Activated T-helper 9 cell treated with anti-CD3 and anti-CD28 coated beads, Interleukin-2, amount 50 U/mL, for 16 hours (primary cell): ENCODE measurements at regions not wholly inside any gene's neighbourhood (a gene's known extent, or its start where the extent isn't known, plus 50 kb on each side); places are given as distances from the start of the nearest gene placed in this dataset.
"Not testable (repeated sequence)": the region's sequence is repeated elsewhere in the genome, so short reads cannot be mapped to it uniquely, and the experiment has no call there.

Source experiments
- DNase-seq: peaks from one replicate; pipeline ENCODE4 v3.0.0-alpha.2; 2020; ENCODE audit warnings: low read depth

GRCh38 chr13:73167028-73167820 is 108.4 kb downstream of the KLF5 start:
- DNase-seq, result no peak

- DNase-seq, result no peak
Measured at GRCh38 chr13:73166204-73166603, 107.4 kb downstream of the KLF5 start.

- no peak for DNase-seq
Measured at GRCh38 chr13:73162912-73163911, 104.4 kb downstream of the KLF5 start.

- DNase-seq, result not testable (repeated sequence)
Measured at GRCh38 chr13:73160371-73161031, 101.7 kb downstream of the KLF5 start.

GRCh38 chr13:73158851-73159250 is 100.0 kb downstream of the KLF5 start:
- DNase-seq, result no peak

- DNase-seq, result no peak
Measured at GRCh38 chr13:73157031-73157430, 98.2 kb downstream of the KLF5 start.

GRCh38 chr13:73146707-73147106 is 87.9 kb downstream of the KLF5 start:
- no peak for DNase-seq

- no peak for DNase-seq
Measured at GRCh38 chr13:73142071-73142470, 83.3 kb downstream of the KLF5 start.

- no peak for DNase-seq
Measured at GRCh38 chr13:73141292-73141771, 82.5 kb downstream of the KLF5 start.

GRCh38 chr13:73140801-73141200 is 82.0 kb downstream of the KLF5 start:
- no peak for DNase-seq

- DNase-seq, result no peak
Measured at GRCh38 chr13:73138638-73139491, 80.1 kb downstream of the KLF5 start.

- no peak for DNase-seq
Measured at GRCh38 chr13:73138276-73138637, 79.5 kb downstream of the KLF5 start.

- DNase-seq, result no peak
Measured at GRCh38 chr13:73136776-73137175, 78.0 kb downstream of the KLF5 start.

- no peak for DNase-seq
Measured at GRCh38 chr13:73133531-73133930, 74.7 kb downstream of the KLF5 start.

- DNase-seq, result no peak
Measured at GRCh38 chr13:73131247-73131646, 72.4 kb downstream of the KLF5 start.

- DNase-seq, result no peak
Measured at GRCh38 chr13:73129023-73129422, 70.2 kb downstream of the KLF5 start.
